GM21786 (cell line): ENCODE measurements at regions not wholly inside any gene's neighbourhood (a gene's known extent, or its start where the extent isn't known, plus 50 kb on each side); places are given as distances from the start of the nearest gene placed in this dataset.
"Not testable (repeated sequence)": the region's sequence is repeated elsewhere in the genome, so short reads cannot be mapped to it uniquely, and the experiment has no call there.

Source experiments
- ATAC-seq: cut with Tn5 transposase; IDR thresholded peaks from one replicate; pipeline ENCODE4 v1.9.1; 2021; ENCODE audit not compliant: unreplicated experiment

- no peak for ATAC-seq
Measured at GRCh38 chr14:89469210-89470198, 52.5 kb upstream of the FOXN3 start.

- ATAC-seq, result no peak
Measured at GRCh38 chr14:89468566-89468965, 51.5 kb upstream of the FOXN3 start.

- ATAC-seq, result not testable (repeated sequence)
Measured at GRCh38 chr14:89468030-89468429, 51.0 kb upstream of the FOXN3 start.

GRCh38 chr14:89466944-89467343 is 49.9 kb upstream of the FOXN3 start:
- ATAC-seq, result no peak
